SH-SY5Y (cell line): ENCODE measurements at regions not wholly inside any gene's neighbourhood (a gene's known extent, or its start where the extent isn't known, plus 50 kb on each side); places are given as distances from the start of the nearest gene placed in this dataset.
A peak's percentile ranks its signal among the peaks of the same experiment; 100 is the strongest.

Experiments used
- GATA2 ChIP-seq: IDR thresholded peaks from 2 replicates; pipeline ENCODE4 v1.6.1; 2011; ENCODE audit warnings: mild to moderate bottlenecking, low read depth, low read length
- GATA3 ChIP-seq: IDR thresholded peaks from 2 replicates; pipeline ENCODE4 v1.6.1; 2011; ENCODE audit warnings: low read depth, mild to moderate bottlenecking, low read length, moderate library complexity

DNA sequence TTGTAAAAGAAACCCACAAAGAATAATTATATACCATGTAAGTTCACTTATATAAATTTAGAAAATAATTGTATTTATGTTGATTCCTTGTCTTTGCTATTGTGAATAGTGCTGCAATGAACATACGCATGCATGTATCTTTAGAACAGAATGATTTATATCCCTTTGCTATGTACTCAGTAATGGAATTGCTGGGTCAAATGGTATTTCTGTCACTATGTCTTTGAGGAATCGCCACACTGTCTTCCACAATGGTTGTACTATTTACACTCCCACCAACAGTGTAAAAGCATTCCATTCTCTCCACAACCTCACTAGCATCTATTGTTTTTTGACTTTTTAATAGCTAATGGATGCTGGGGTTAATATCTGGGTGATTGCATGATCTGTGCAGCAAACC is 149.4 kb upstream of the CNTN3 start:
- TF ChIP-seq GATA3 (no peak), GATA2 (no peak)

DNA sequence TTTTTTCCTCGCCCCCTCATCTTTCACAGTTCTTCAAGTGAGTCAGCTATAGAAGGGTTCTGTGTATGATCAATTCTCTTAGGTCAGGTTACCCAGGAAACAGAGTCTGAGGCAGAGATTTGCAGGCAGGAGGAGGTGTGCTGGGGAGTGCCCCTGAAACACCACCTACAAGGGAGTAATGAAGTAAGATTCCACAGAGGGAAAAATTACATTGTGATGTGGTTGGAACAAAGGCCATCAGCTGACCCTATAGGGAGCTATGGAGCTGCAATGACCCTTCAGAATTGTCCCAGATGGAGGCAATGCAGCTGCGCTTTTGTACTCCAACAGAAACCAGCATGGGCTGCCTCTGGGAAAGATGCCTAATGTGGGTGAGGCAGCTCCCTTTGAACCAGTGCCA is 142.2 kb upstream of the CNTN3 start:
- no peak for TF ChIP-seq GATA2
- TF ChIP-seq GATA3: no peak

DNA sequence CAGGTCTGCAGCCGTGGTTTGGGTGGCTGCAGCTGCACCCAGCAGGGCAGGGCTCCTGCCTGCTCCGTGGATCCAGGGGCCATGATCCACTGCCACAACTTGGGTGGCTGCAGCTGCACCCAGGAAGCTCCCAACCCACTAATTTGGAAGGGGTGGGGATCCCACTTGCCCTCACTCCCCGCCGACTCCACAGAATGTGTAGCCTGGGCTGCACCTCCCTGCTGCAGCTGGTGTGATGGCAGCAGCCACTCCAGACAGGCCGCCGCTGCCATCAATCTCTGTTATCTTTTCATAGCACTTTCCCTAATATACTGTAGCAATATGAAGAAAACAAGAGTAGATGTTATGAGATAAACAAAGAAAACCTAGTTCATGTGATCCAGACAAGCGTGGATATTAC is 137.8 kb upstream of the CNTN3 start:
- TF ChIP-seq GATA3 (no peak), GATA2 (peak; percentile 51; the same call in 1 of the 2 replicates)

DNA sequence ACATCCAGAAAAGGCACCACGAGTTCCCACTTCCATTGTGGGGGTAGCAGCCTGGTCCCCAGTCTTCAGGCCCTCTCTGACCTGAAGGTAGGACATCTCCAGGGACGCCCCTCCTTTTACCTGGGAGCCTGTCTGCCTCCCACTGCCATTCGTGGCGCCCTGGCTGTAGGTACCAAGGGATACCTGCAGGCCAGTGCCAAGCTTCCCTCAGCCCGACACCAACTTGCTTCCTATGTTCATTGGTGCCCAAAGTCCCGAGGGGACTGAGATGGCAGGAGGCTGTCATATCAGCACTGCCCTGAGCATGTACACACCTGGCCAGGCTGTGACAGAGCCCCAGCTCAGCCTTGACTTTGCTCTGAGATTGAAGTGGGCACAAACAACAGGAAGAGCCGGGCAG is 137.3 kb upstream of the CNTN3 start:
- TF ChIP-seq GATA3: no peak
- no peak for TF ChIP-seq GATA2

DNA sequence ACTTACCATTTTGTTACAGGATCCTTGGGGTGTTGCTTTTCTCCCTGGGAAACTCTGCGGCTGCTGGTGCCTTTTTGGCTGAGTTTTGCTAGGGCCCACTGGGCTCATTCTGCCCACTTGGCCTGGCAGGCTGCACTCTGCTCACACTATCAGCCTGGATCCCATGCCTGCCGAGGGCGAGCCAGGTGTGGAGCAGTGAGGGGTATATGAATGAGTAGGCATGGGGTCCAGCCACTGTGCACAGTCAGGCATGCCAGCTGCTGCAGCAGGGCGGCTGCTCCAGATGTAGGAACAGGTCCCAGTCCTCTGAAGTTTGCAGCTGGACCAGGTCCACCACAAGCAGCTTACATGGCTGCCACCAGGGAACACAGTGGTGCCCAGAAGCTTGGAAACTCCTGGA is 136.4 kb upstream of the CNTN3 start:
- TF ChIP-seq GATA2 (no peak), GATA3 (no peak)

DNA sequence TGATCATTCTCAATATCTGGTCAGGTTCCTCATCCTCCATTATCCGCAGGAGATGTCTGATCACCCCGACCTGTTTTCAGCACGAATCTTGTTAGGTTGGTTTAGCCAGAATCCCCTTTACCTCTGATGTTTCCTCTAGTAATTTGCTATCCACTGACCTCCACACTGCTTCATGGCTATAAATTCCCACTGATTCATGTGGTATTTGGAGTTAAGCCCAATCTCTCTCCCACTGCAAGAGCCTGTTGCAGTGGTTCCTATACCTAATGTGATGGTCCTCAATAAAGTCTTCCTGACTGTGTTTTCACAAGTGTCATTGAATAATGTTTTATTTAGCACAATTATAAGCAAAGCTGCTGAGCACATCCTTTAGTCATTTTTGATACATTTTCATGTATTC is 124.8 kb upstream of the CNTN3 start:
- no peak for TF ChIP-seq GATA3
- no peak for TF ChIP-seq GATA2

DNA sequence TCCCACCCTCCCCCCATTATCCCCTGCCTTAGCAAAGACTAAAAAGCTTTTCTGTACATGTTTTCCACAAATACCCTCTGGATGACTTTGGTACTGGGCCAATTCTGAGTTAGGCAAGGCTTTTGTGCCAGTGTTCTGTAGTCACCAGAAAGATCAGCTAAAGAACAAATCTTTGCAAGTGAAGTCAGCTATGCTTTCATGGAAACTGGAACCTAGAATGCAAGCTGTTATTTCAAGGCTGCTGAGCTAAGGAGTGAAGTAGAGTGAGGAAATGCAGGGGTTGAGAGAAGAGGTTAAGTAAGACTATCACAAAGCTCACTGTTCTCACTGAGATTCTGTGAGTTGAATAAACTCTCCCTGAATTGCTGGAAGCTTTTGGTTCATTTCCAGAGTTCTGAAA is 107.8 kb upstream of the CNTN3 start:
- no peak for TF ChIP-seq GATA3
- TF ChIP-seq GATA2: no peak

DNA sequence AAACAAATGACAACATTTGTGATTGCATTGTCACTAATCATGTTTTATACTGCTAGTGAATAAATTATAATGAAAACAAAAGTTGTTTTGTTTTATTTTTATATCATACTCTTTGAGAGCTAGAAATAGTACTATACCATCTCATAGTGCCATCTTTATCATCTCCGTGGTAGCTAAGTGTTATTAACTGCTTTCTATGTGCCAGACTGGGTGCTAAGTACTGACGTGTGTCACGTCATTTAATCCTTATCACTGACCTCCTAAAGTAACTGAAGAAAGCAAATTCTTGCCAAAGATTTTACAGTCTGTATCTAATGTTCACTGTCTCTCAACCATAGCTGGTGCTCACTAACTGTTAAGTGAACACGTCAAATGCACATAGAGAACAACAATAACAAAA is 99.5 kb upstream of the CNTN3 start:
- TF ChIP-seq GATA3 (no peak), GATA2 (no peak)

DNA sequence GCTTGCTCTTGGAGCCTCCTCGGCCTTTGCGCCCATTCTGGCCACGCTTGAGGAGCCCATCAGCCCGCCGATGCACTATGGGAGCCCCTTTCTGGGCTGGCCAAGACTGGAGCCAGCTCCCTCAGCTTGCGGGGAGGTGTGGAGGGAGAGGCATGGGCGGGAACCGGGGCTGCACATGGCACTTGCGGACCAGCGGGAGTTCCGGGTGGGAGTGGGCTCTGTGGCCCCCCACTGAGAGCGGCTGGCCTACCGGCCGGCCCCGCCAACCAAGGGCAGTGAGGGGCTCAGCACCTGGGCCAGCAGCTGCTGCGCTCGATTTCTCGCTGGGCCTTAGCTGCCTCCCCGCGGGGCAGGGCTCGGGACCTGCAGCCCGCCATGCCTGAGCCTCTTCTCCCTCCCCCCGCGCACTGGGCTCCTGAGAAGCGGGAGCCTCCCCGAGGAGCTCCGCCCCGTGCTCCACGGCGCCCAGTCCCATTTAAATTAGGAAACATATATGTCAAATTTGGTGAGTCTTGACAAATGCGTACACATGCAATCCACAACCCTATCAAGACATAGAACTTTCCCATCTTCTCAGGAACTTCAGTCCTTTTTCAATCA is 97.6 kb upstream of the CNTN3 start:
- TF ChIP-seq GATA2: no peak
- no peak for TF ChIP-seq GATA3

DNA sequence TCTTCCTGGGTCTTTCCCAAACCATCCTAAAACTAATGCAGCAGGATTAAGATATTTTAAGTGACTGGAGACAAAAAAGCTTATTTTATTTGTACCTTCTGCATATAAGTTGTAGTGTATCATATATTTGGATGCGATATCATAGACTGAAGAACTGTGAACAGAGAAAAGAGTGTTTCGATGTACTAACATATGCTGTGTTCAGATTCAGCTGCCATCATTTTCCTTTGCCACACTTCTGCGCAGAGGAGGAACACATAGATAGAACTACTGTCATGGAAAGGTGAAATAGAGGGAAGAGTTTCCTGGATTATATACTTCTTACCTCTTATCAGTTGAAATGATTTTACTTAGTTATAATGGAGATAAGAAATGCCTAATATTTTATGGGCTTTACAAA is 95.5 kb upstream of the CNTN3 start:
- TF ChIP-seq GATA2: no peak
- no peak for TF ChIP-seq GATA3

DNA sequence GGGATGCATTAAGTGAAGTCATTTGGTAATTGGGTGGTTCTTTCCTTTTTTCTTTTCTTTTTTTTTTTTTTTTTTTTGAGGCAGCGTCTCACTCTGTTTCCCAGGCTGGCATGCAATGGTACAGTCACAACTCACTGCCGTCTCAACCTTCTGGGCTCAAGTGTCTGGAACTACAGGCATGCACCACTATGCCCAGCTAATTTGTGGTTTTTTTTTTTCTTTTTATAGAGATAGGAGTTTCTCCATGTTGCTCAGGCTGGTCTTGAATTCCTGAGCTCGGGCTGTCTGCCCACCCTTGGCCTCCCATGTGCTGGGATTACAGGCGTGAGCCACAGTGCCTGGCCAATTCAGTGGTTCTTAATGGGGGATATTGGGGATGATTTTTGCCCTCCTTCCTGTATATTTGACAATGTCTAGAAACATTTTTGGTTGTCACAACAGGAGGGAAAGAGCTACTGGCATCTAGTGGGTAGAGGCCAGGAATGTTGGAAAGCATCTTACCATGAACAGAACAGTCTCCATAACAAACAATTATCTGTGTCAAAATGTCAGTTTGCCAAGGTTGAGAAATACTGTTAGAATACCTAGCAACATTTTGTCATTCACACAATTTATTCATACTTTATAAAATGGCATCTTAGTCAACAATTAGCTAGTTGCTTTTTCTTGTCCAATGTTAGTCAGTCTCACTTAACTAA is 79.4 kb upstream of the CNTN3 start:
- TF ChIP-seq GATA2: no peak
- TF ChIP-seq GATA3: no peak

DNA sequence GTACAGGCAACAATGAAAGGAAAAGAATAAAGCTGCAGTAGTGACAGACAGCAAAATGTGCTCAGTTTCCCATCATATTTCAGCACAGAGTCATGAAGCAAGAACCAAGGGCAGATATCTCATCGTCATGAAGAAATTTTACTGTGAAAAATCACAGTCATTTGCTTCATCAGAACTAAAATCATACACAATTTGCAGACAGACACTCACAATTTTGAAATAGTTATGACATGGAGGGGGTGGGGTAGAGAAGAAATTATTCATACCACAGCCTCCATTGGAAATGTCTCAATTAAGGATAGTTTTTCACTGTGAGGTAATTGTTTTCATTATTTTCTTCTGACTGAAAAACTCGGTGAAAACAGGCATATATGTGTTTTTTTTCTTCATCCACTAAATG is 78.8 kb upstream of the CNTN3 start:
- TF ChIP-seq GATA2: no peak
- TF ChIP-seq GATA3: no peak

DNA sequence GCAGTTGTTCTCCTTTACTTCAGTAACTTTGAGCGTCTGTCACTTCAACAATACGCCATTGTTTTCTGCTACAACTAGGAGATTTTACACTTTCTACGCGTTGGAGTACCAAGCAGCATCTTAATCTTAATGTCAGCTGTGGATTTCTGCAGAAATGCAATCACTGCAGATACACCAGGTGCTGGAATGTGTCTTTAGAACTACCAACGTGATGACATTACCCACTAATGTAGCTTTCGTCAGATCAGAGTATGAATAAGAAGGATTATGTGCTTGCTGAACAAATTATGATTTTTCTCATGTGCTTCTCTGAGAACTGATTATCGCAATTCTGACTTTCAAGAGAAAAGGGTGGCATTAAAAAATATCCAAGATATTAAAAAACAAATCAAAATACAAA is 77.5 kb upstream of the CNTN3 start:
- TF ChIP-seq GATA3: no peak
- TF ChIP-seq GATA2: no peak

DNA sequence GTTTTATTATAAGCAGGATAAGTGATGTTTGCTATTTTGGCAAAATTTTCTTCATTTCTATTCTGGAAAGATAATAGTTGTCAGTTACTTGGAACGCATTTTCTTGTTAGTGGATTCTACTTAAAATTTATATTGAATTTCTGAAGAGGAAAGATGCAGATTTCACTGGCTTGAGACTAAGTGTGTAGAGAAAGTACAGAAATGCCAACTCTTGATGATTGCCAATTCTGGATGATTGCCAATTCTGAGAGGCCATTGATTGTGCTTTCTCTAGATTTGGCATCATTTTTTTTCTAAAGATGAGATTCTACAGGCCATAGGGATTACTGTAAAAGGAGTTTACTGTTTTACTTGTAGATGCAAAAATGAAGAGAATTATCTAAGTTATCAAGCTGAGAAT is 58.9 kb upstream of the CNTN3 start:
- no peak for TF ChIP-seq GATA2
- TF ChIP-seq GATA3: no peak

DNA sequence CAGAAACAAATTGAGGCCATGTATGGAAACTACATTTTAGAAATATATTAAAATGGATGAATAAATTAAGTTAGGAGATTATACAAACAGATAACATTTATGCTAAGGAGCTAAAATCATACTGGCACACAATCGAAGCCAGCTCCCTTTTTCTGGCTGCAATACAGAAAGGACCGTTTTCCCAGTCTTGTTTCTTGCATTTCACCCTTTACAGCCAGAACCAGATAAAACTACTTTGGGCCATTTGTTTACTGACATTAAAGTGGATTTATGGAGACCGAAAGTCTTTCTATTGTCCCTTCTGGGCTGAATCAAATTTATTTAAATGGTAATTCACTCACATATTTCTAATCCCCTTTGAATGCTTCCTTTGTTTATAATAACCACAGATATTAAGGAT is 50.1 kb upstream of the CNTN3 start:
- TF ChIP-seq GATA3 (no peak), GATA2 (0 out of 2 replicates have a peak, but pooled peaks have one; percentile 10)
